SK-N-SH (cell line): ENCODE measurements at regions not wholly inside any gene's neighbourhood (a gene's known extent, or its start where the extent isn't known, plus 50 kb on each side); places are given as distances from the start of the nearest gene placed in this dataset.

Source experiments
- CTCF ChIA-PET: fragments of 300-600, 350-600 bp; formaldehyde crosslinking; extraction: SDS; loops from one replicate; lab custom pipeline; 2021; lab: Yijun Ruan, JAX
- POLR2A ChIA-PET: fragments of 350-600 bp; sonication (Branson Sonifier 250); formaldehyde crosslinking; extraction: SDS; loops from one replicate; lab custom pipeline; 2020; ENCODE audit warnings: antibody characterized with exemption, inconsistent platforms; lab: Yijun Ruan, JAX
- DNase-seq: peaks from one replicate; pipeline ENCODE4 v3.0.0; 2012
- H2AFZ ChIP-seq: fragments of 200-600 bp; sonication (generic); 2 replicates; pipeline ENCODE4 v1.8.1; 2016; ENCODE audit warnings: antibody characterized with exemption, mild to moderate bottlenecking, low read depth
- H3F3A ChIP-seq: fragments of 200-600 bp; sonication (generic); replicated peaks from 2 replicates; pipeline ENCODE3; 2016; ENCODE audit warnings: antibody characterized with exemption, mild to moderate bottlenecking; ENCODE audit not compliant: insufficient read depth
- H3K27ac ChIP-seq, 2 experiments: fragments of 200-500 bp in 1 of 2; fragments of 200-600 bp in 1 of 2; sonication (Bioruptor generic) in 1 of 2; sonication (generic), shearing (Covaris generic) in 1 of 2; 2 replicates each; pipeline versions ENCODE4 v1.5.1 to v1.6.1; 2014 to 2016; ENCODE audit warnings: low read depth in 2 of 2, inconsistent platforms in 1 of 2, low read length in 1 of 2, mild to moderate bottlenecking in 1 of 2, mixed read lengths in 1 of 2
- H3K27me3 ChIP-seq: fragments of 200-600 bp; sonication (generic), shearing (Covaris generic); 2 replicates; pipeline ENCODE4 v1.6.1; 2016; ENCODE audit warnings: mixed run types; ENCODE audit not compliant: insufficient read depth
- H3K36me3 ChIP-seq, 2 experiments: fragments of 200-500 bp in 1 of 2; fragments of 200-600 bp in 1 of 2; sonication (Bioruptor generic) in 1 of 2; sonication (generic) in 1 of 2; replicated peaks in 1 of 2; 2 replicates each; pipeline versions ENCODE3 to v1.5.1; 2014 to 2016; ENCODE audit warnings: low read length in 1 of 2, mild to moderate bottlenecking in 1 of 2; ENCODE audit not compliant: insufficient read depth in 2 of 2, control insufficient read depth in 1 of 2
- H3K4me1 ChIP-seq, 2 experiments: fragments of 200-500 bp in 1 of 2; fragments of 200-600 bp in 1 of 2; sonication (Bioruptor generic) in 1 of 2; sonication (generic), shearing (Covaris generic) in 1 of 2; 2 replicates each; pipeline versions ENCODE4 v1.5.1 to v1.6.1; 2014 to 2016; ENCODE audit warnings: low read depth in 1 of 2, low read length in 1 of 2, mixed run types in 1 of 2; ENCODE audit not compliant: insufficient read depth in 2 of 2, control insufficient read depth in 1 of 2
- H3K4me2 ChIP-seq: fragments of 200-600 bp; sonication (generic), shearing (Covaris generic); 2 replicates; pipeline ENCODE4 v1.6.1; 2017; ENCODE audit warnings: mixed run types
- H3K4me3 ChIP-seq, 2 experiments: fragments of 200-500 bp in 1 of 2; fragments of 200-600 bp in 1 of 2; sonication (Bioruptor generic) in 1 of 2; sonication (generic), shearing (Covaris generic) in 1 of 2; 2 replicates each; pipeline versions ENCODE4 v1.5.1 to v1.8.1; 2014 to 2016; ENCODE audit warnings: low read depth in 2 of 2, inconsistent platforms in 1 of 2, low read length in 1 of 2, mild to moderate bottlenecking in 1 of 2, mixed read lengths in 1 of 2, moderate library complexity in 1 of 2
- H3K79me2 ChIP-seq: fragments of 200-600 bp; sonication (generic); 2 replicates; pipeline ENCODE4 v1.8.1; 2017; ENCODE audit warnings: mild to moderate bottlenecking; ENCODE audit not compliant: insufficient read depth
- H3K9ac ChIP-seq: fragments of 200-600 bp; sonication (generic); 2 replicates; pipeline ENCODE4 v1.6.1; 2017; ENCODE audit warnings: mixed run types
- H3K9me2 ChIP-seq: fragments of 200-600 bp; sonication (generic); 2 replicates; pipeline ENCODE4 v1.6.1; 2017; ENCODE audit warnings: mixed run types
- H3K9me3 ChIP-seq: fragments of 200-600 bp; sonication (generic); 2 replicates; pipeline ENCODE4 v1.6.1; 2017; ENCODE audit warnings: mixed run types, mild to moderate bottlenecking, moderate library complexity
- H4K20me1 ChIP-seq: fragments of 200-600 bp; sonication (generic); 2 replicates; pipeline ENCODE4 v1.6.1; 2017; ENCODE audit warnings: mild to moderate bottlenecking, mixed run types; ENCODE audit not compliant: insufficient read depth
- CTCF ChIP-seq: fragments of 200-600 bp; sonication (generic); IDR thresholded peaks from 2 replicates; pipeline ENCODE4 v1.6.1; 2017; ENCODE audit warnings: antibody characterized with exemption, mild to moderate bottlenecking, moderate library complexity
- ELF1 ChIP-seq: IDR thresholded peaks from 2 replicates; pipeline ENCODE4 v1.4.0; 2012
- EZH2phosphoT487 ChIP-seq: fragments of 200-600 bp; sonication (generic); IDR thresholded peaks from 2 replicates; pipeline ENCODE4 v1.6.1; 2017; ENCODE audit warnings: low read depth, mixed run types, mild to moderate bottlenecking, antibody characterized with exemption, moderate library complexity, borderline replicate concordance
- FOSL2 ChIP-seq: IDR thresholded peaks from 2 replicates; pipeline ENCODE4 v1.4.0; 2012; ENCODE audit warnings: low read depth, mild to moderate bottlenecking, moderate library complexity, borderline replicate concordance
- JUND ChIP-seq: IDR thresholded peaks from 2 replicates; pipeline ENCODE4 v1.4.0; 2012
- MEF2A ChIP-seq: IDR thresholded peaks from 2 replicates; pipeline ENCODE4 v1.4.0; 2012; ENCODE audit warnings: low read depth, borderline replicate concordance
- MXI1 ChIP-seq: IDR thresholded peaks from 2 replicates; pipeline ENCODE4 v1.6.1; 2012; ENCODE audit warnings: mild to moderate bottlenecking, low read depth, low read length, improper control_type of control experiment
- RCOR1 ChIP-seq: fragments of 150-350 bp; IDR thresholded peaks from 2 replicates; pipeline ENCODE4 v1.6.1; 2017; ENCODE audit warnings: antibody characterized with exemption, low read length
- REST ChIP-seq: IDR thresholded peaks from 2 replicates; pipeline ENCODE4 v1.6.1; 2012; ENCODE audit warnings: mild to moderate bottlenecking, low read depth, low read length, moderate library complexity
- RXRA ChIP-seq: IDR thresholded peaks from 2 replicates; pipeline ENCODE4 v1.4.0; 2012; ENCODE audit warnings: low read depth, mild to moderate bottlenecking, borderline replicate concordance
- SMC3 ChIP-seq: IDR thresholded peaks from 2 replicates; pipeline ENCODE4 v1.6.1; 2012; ENCODE audit warnings: low read depth, low read length, improper control_type of control experiment
- TAF1 ChIP-seq: IDR thresholded peaks from 2 replicates; pipeline ENCODE4 v1.6.1; 2012; ENCODE audit warnings: low read depth, mild to moderate bottlenecking, low read length, moderate library complexity, borderline replicate concordance
- USF1 ChIP-seq: IDR thresholded peaks from 2 replicates; pipeline ENCODE4 v1.4.0; 2012; ENCODE audit warnings: low read depth, borderline replicate concordance
- WGBS: methylation state at CpG from one replicate; pipeline ENCODE4 v1.1.6; 2017; ENCODE audit warnings: low lambda C conversion rate; 5-methylcytosine and 5-hydroxymethylcytosine counted together

GRCh38 chr2:8517850-8518498 lies 163.9 kb upstream of the ID2 start:
- Histone ChIP-seq H3K4me1 (peaks cover 0 to 2% of the 10 kb centered on the region in 2 experiments; a peak in 1 of 4 replicates), H2AFZ (no peak overlapping the region), H3K9me3 (no peaks in the 10 kb centered on the region), H3F3A (no peaks in the 10 kb centered on the region), H3K9me2 (no peaks in the 10 kb centered on the region), H3K4me3 (no peak overlapping the region), H3K27me3 (no peaks in the 10 kb centered on the region; the same call in 1 of the 2 replicates), H3K36me3 (no peaks in the 10 kb centered on the region), H4K20me1 (no peaks in the 10 kb centered on the region), H3K4me2 (no peak overlapping the region), H3K27ac (no peak overlapping the region), H3K79me2 (no peaks in the 10 kb centered on the region), H3K9ac (no peak overlapping the region)
- WGBS, result 68% methylated on average over 16 of the region's 16 CpGs
- CTCF ChIA-PET, result interaction anchor here (0.9 to 1.3 kb wide), 2 partner anchors 156 to 1089 kb away, joined by 3 read pairs; no protein-coding TSS in a partner anchor
- POLR2A ChIA-PET, result no interaction called here
- DNase-seq, result no peak
- TF ChIP-seq SMC3 (no peak), REST (no peak), ELF1 (no peak), TAF1 (no peak), RCOR1 (no peak), JUND (no peak)

- H2AFZ ChIP-seq, result no peak overlapping the region
- DNase-seq, result no peak
- CTCF ChIA-PET, result interaction anchor here (0.9 to 1.3 kb wide), 3 partner anchors 10 to 1090 kb away, joined by 3 read pairs; no protein-coding TSS in a partner anchor
- POLR2A ChIA-PET, result interaction anchor here (1.4 kb wide), 1 partner anchor 163 kb away, joined by 5 read pairs; the partner anchor contains the start of gene ID2
- H3K9ac ChIP-seq, result no peak overlapping the region
- no peaks in the 10 kb centered on the region for H3K36me3 ChIP-seq
- no peak overlapping the region for H3K4me2 ChIP-seq
- 56% methylated on average over 8 of the region's 8 CpGs for WGBS
- H4K20me1 ChIP-seq, result no peaks in the 10 kb centered on the region
- no peaks in the 10 kb centered on the region for H3K79me2 ChIP-seq
- H3F3A ChIP-seq, result no peaks in the 10 kb centered on the region
- H3K4me1 ChIP-seq, result peaks cover 0 to 2% of the 10 kb centered on the region in 2 experiments; a peak in 1 of 4 replicates
- H3K9me2 ChIP-seq, result no peaks in the 10 kb centered on the region
- no peaks in the 10 kb centered on the region for H3K9me3 ChIP-seq
- H3K27me3 ChIP-seq, result no peaks in the 10 kb centered on the region; the same call in 1 of the 2 replicates
- no peak overlapping the region for H3K4me3 ChIP-seq
- H3K27ac ChIP-seq, result no peak overlapping the region
- TF ChIP-seq CTCF (no peak), RXRA (no peak), USF1 (no peak), FOSL2 (no peak), REST (no peak), EZH2phosphoT487 (no peak), JUND (no peak), SMC3 (no peak), MXI1 (no peak), MEF2A (no peak)
Measured at GRCh38 chr2:8518979-8519668, 162.7 kb upstream of the ID2 start.
